RWPE2 (cell line): ENCODE measurements at regions not wholly inside any gene's neighbourhood (a gene's known extent, or its start where the extent isn't known, plus 50 kb on each side); places are given as distances from the start of the nearest gene placed in this dataset.

Experiments
- ATAC-seq: fragments of 200-7000 bp; cut with Tn5 transposase; 3 replicates; pipeline ENCODE4 v1.9.1; 2021; ENCODE audit warnings: low read depth
- DNase-seq: peaks from one replicate; pipeline ENCODE4 v3.0.0-alpha.2; 2020; ENCODE audit warnings: low spot score
- H3K27ac ChIP-seq: fragments of 450-650 bp; 2 replicates; pipeline ENCODE4 v1.5.1; 2017; ENCODE audit warnings: mild to moderate bottlenecking; ENCODE audit not compliant: poor library complexity, severe bottlenecking
- H3K27me3 ChIP-seq: fragments of 250-450 bp; sonication (Bioruptor Pico); 2 replicates; pipeline ENCODE4 v1.5.1; 2021; ENCODE audit warnings: mild to moderate bottlenecking, moderate library complexity; ENCODE audit not compliant: insufficient read depth, poor library complexity, severe bottlenecking
- H3K36me3 ChIP-seq: fragments of 250-450 bp; sonication (Bioruptor Pico); 2 replicates; pipeline ENCODE4 v1.5.1; 2020; ENCODE audit warnings: low read depth, mild to moderate bottlenecking, moderate library complexity
- H3K4me1 ChIP-seq: fragments of 250-450 bp; sonication (Bioruptor Pico); 2 replicates; pipeline ENCODE4 v1.5.1; 2021; ENCODE audit warnings: mild to moderate bottlenecking, moderate library complexity; ENCODE audit not compliant: insufficient read depth, poor library complexity, severe bottlenecking
- H3K4me3 ChIP-seq: fragments of 250-450 bp; sonication (Bioruptor Pico); 2 replicates; pipeline ENCODE4 v1.5.1; 2021; ENCODE audit warnings: mild to moderate bottlenecking, moderate library complexity; ENCODE audit not compliant: severe bottlenecking
- H3K9me3 ChIP-seq: fragments of 250-450 bp; sonication (Bioruptor Pico); 2 replicates; pipeline ENCODE4 v1.5.1; 2021; ENCODE audit warnings: mild to moderate bottlenecking, moderate library complexity; ENCODE audit not compliant: severe bottlenecking
- TF ChIP-seq, protein P1 (sequence below): fragments of 450-650 bp; IDR thresholded peaks from one replicate; pipeline ENCODE4 v1.5.1; 2017; ENCODE audit warnings: mild to moderate bottlenecking, moderate library complexity; ENCODE audit not compliant: poor library complexity, severe bottlenecking

DNA sequence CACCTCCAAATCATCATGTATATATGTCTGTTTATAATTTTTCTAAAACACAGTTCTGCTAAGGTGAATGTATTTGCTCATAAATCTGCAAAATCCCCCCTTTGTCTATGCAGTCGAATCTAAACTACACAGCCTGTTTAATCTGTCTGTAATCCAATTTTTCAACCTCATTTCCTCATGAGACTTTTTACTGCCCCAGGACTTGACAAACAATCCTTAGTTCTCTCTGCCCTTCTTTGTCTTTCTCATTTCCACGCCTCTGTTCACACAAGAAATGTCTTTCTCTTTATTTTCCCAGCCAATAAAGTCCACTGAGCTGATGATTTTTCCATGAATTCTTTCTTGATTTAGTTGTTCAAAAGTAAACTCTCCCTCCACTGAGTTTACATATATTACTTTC, 1154.3 kb downstream of the FAM181B start:
- ATAC-seq (no peak), DNase-seq (no peak)
- H3K4me1 ChIP-seq: no peaks in the 10 kb centered on the region
- H3K27ac ChIP-seq: no peak overlapping the region
- TF ChIP-seq, protein P1, sequence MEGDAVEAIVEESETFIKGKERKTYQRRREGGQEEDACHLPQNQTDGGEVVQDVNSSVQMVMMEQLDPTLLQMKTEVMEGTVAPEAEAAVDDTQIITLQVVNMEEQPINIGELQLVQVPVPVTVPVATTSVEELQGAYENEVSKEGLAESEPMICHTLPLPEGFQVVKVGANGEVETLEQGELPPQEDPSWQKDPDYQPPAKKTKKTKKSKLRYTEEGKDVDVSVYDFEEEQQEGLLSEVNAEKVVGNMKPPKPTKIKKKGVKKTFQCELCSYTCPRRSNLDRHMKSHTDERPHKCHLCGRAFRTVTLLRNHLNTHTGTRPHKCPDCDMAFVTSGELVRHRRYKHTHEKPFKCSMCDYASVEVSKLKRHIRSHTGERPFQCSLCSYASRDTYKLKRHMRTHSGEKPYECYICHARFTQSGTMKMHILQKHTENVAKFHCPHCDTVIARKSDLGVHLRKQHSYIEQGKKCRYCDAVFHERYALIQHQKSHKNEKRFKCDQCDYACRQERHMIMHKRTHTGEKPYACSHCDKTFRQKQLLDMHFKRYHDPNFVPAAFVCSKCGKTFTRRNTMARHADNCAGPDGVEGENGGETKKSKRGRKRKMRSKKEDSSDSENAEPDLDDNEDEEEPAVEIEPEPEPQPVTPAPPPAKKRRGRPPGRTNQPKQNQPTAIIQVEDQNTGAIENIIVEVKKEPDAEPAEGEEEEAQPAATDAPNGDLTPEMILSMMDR: no peak
- no peaks in the 10 kb centered on the region for H3K27me3 ChIP-seq
- no peaks in the 10 kb centered on the region for H3K36me3 ChIP-seq
- H3K4me3 ChIP-seq: no peak overlapping the region
- no peaks in the 10 kb centered on the region for H3K9me3 ChIP-seq

DNA sequence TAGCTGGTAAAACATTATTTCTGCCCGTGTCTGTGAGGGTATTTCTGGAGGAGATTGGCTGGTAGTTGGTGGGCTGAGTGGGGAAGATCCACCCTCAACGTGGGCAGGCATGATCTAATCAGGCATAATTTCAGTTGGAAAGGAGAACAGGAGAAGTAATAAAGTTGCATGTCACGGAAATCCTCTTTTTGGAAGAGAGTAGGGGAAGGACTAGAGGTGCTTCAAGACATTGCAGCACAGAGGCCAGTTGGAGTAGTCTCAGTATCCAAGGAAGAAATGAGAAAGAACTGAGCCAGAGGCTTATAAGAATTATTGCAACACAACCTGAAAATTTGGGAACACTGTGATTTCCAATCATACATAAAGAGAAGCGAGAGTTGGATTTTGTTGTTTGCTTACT, 1155.1 kb downstream of the FAM181B start:
- Histone ChIP-seq H3K27ac (no peak overlapping the region), H3K36me3 (no peaks in the 10 kb centered on the region), H3K4me1 (no peaks in the 10 kb centered on the region), H3K27me3 (no peaks in the 10 kb centered on the region), H3K4me3 (no peak overlapping the region), H3K9me3 (no peaks in the 10 kb centered on the region)
- no peak for DNase-seq
- TF ChIP-seq, protein P1: no peak
- ATAC-seq: no peak

DNA sequence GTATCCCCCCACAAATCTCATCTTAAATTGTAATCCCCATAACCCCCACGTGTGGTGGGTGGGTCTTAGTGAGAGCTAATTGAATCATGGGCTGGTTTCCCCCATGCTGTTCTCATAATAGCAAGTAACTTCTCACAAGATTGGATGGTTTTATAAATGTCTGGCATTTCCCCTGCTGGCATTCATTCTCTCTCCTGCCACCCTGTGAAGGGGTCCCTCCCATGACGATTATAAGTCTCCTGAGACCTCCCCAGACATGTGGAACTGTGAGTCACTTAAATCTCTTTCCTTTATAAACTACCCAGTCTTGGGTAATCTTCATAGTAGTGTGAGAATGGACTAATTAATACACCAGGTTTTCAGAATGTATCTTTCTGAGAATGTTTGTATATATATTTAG, 1159.4 kb downstream of the FAM181B start:
- DNase-seq: no peak

DNA sequence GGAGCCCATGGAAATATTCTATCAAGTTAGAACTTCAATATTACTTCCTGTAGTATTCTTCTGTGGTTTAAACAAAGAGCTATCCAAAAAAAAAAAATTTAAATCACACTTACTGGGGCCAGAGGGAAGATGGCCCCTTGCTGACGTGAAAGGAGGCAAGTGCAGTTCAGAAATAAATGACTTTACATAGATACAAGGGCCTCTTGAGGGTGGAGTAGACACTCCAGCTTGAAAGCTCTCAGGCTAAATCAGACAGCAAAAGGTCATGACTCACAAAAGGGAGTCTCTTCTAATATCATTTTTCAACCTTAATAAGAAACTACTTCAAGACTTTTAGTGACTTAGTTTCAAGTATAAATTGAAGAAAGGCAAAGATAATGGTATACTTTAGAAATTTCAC, 1160.3 kb downstream of the FAM181B start:
- H3K4me1 ChIP-seq: no peaks in the 10 kb centered on the region
- TF ChIP-seq, protein P1: no peak
- ATAC-seq (no peak), DNase-seq (no peak)
- H3K4me3 ChIP-seq: no peak overlapping the region
- no peak overlapping the region for H3K27ac ChIP-seq
- no peaks in the 10 kb centered on the region for H3K9me3 ChIP-seq
- H3K27me3 ChIP-seq: no peaks in the 10 kb centered on the region
- no peaks in the 10 kb centered on the region for H3K36me3 ChIP-seq

More for the DNA sequence above, 1159.4 kb downstream of the FAM181B start:
- TF ChIP-seq, protein P1: no peak
- no peaks in the 10 kb centered on the region for H3K36me3 ChIP-seq
- H3K4me1 ChIP-seq: no peaks in the 10 kb centered on the region
- no peak overlapping the region for H3K4me3 ChIP-seq
- ATAC-seq: no peak
- no peaks in the 10 kb centered on the region for H3K9me3 ChIP-seq
- no peak overlapping the region for H3K27ac ChIP-seq
- H3K27me3 ChIP-seq: no peaks in the 10 kb centered on the region

DNA sequence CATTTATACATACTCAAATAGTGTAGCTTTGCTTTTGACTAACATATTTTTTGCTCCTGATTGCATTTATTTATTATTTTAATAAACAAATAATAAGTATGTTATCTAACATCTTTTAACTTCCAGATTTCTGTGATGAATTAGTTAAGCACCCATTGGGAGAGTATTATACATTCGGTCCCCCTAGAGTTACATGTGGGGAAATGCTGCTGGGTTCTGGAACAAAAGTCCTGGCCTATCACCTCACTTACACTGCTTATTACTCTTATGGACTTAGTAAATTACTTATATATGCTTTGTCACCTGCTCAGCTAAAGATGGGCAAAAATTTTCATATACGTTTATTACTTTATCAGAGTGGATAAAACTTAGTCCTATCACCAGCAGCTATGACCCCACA, 1163.0 kb downstream of the FAM181B start:
- no peaks in the 10 kb centered on the region for H3K27me3 ChIP-seq
- H3K4me3 ChIP-seq: no peak overlapping the region
- TF ChIP-seq, protein P1: no peak
- H3K4me1 ChIP-seq: no peaks in the 10 kb centered on the region
- ATAC-seq (no peak), DNase-seq (no peak)
- no peak overlapping the region for H3K27ac ChIP-seq
- H3K9me3 ChIP-seq: no peaks in the 10 kb centered on the region
- H3K36me3 ChIP-seq: no peaks in the 10 kb centered on the region
